ENCODE measurements at regions not wholly inside any gene's neighbourhood (a gene's known extent, or its start where the extent isn't known, plus 50 kb on each side); places are given as distances from the start of the nearest gene placed in this dataset.

DNA sequence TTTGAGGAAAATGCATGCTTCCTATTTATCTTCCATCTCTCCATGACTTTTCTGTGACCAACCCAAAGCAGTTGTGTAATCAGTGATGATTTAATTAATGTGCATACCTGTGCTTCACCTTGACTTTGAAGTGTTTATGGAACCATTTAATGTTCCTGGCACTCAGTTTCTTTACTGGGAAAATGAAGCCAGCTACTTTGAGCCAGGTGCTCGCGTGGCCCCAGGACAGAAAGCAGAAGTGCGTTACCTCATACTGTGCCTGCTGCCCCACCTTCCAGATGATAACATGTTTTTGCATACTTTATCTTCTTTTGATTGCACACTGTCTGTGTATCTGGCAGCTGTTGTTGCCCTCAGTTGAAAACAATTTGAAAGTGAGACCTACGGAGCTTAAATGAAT, 61.3 kb downstream of the PMAIP1 start:
- Histone ChIP-seq H3K27ac (no peak overlapping the region), H3K36me3 (no peaks in the 10 kb centered on the region), H3K4me3 (no peak overlapping the region), H3K9me3 (no peaks in the 10 kb centered on the region), H3K27me3 (peaks cover 0 to 11% (median 0%) of the 10 kb centered on the region in 9 donors), H3K4me1 (peaks cover 0 to 4% (median 0%) of the 10 kb centered on the region in 12 donors)
- DNase-seq (no peak), ATAC-seq (no peak)
- 73 to 81% (median 78%) methylated on average over 4 of the region's 4 CpGs for WGBS, 4 donors
- intact Hi-C loops (cut with DNase I) = loop anchor here in 1 of 10 donors (10.0 kb wide), 1 partner anchor 126 kb away; no protein-coding TSS in a partner anchor
- TF ChIP-seq, protein P1, sequence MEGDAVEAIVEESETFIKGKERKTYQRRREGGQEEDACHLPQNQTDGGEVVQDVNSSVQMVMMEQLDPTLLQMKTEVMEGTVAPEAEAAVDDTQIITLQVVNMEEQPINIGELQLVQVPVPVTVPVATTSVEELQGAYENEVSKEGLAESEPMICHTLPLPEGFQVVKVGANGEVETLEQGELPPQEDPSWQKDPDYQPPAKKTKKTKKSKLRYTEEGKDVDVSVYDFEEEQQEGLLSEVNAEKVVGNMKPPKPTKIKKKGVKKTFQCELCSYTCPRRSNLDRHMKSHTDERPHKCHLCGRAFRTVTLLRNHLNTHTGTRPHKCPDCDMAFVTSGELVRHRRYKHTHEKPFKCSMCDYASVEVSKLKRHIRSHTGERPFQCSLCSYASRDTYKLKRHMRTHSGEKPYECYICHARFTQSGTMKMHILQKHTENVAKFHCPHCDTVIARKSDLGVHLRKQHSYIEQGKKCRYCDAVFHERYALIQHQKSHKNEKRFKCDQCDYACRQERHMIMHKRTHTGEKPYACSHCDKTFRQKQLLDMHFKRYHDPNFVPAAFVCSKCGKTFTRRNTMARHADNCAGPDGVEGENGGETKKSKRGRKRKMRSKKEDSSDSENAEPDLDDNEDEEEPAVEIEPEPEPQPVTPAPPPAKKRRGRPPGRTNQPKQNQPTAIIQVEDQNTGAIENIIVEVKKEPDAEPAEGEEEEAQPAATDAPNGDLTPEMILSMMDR (IDR thresholded peaks at IDR 0.05) = no peak
- no peak for TF ChIP-seq POLR2A (IDR thresholded peaks at IDR 0.05)

DNA sequence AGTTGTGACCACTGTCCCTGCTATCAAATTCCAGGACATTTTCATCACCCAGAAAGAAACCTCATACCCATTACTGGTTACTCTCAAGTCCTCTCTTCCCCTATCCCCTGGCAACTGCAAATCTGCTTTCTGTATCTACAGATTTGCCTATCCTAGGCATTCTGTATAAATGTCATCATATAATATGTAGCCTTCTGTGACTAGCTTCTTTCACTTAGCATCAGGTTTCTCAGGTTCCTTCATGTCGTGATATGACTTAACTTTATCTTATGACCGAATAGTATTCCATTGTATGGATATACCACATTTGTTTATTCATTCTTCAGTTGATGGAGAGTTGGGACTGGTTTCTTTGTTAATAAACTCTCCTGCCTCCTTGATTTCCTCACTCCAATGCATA, 60.5 kb downstream of the PMAIP1 start:
- no peak for TF ChIP-seq POLR2A (IDR thresholded peaks at IDR 0.05)
- TF ChIP-seq, protein P1 (IDR thresholded peaks at IDR 0.05) = no peak
- intact Hi-C loops (cut with DNase I) = loop anchor here in 1 of 10 donors (10.0 kb wide), 1 partner anchor 125 kb away; no protein-coding TSS in a partner anchor

DNA sequence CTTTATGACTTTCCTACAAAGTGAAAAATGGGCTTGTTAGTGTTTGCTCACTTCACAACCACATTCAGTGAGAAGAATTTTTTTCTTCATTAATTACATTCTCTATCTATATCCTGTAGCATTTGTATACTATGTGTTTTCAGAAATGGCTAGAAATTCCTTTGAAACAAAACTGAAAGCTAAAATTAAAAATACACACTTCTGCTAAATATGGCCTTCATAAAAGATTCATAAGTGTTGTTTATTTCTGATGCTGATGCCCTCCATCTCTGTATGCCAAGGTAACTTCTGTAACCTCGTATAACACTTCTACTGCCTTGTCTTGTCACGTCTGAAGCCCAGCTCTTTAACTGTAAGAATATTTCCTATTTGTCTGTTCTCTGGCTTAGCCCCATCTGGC, 59.8 kb downstream of the PMAIP1 start:
- no peaks in the 10 kb centered on the region for H3K9me3 ChIP-seq
- no peak for ATAC-seq
- no peak overlapping the region for H3K4me3 ChIP-seq
- peaks cover 0 to 4% (median 0%) of the 10 kb centered on the region in 12 donors for H3K4me1 ChIP-seq
- H3K27ac ChIP-seq = no peak overlapping the region
- TF ChIP-seq, protein P1 (IDR thresholded peaks at IDR 0.05) = no peak
- TF ChIP-seq POLR2A (IDR thresholded peaks at IDR 0.05) = no peak
- H3K27me3 ChIP-seq = peaks cover 0 to 5% (median 0%) of the 10 kb centered on the region in 9 donors
- intact Hi-C loops (cut with DNase I) = loop anchor here in 1 of 10 donors (10.0 kb wide), 1 partner anchor 125 kb away; no protein-coding TSS in a partner anchor
- no peak for DNase-seq
- 80 to 82% (median 80%) methylated on average over 2 of the region's 2 CpGs for WGBS, 4 donors
- H3K36me3 ChIP-seq = no peaks in the 10 kb centered on the region

More for the DNA sequence above, 60.5 kb downstream of the PMAIP1 start:
- Histone ChIP-seq H3K27me3 (peaks cover 0 to 5% (median 0%) of the 10 kb centered on the region in 9 donors), H3K27ac (no peak overlapping the region), H3K9me3 (no peaks in the 10 kb centered on the region), H3K36me3 (no peaks in the 10 kb centered on the region), H3K4me3 (no peak overlapping the region), H3K4me1 (peaks cover 0 to 4% (median 0%) of the 10 kb centered on the region in 12 donors)
- DNase-seq (no peak), ATAC-seq (no peak)
- WGBS, 4 donors = 89 to 96% (median 93%) methylated on average over 2 of the region's 2 CpGs

DNA sequence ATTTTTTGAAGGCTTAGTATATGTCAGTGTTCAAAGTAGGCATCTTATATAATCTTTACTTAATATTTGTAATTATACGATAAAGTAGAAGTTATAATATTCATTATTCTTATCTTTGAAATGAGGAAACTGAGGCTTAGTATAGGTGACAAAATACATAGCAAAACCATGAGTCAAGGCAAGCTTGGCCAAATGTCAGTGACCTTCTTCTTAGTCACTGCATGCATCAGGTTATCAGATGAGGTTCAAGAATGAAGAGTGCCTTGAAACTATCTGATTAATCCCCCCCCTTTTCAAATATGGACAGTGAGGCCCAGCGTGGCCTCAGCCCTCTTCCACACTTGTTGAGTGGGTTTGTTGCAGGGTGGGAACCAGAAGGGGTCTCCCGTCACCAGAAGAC, 59.3 kb downstream of the PMAIP1 start:
- 91 to 97% (median 94%) methylated on average over 3 of the region's 3 CpGs for WGBS, 4 donors
- intact Hi-C loops (cut with DNase I) = no loop called here
- Histone ChIP-seq H3K27ac (no peak overlapping the region), H3K4me3 (no peak overlapping the region), H3K27me3 (peaks cover 0 to 5% (median 0%) of the 10 kb centered on the region in 9 donors), H3K4me1 (peaks cover 0 to 4% (median 0%) of the 10 kb centered on the region in 12 donors), H3K9me3 (no peaks in the 10 kb centered on the region), H3K36me3 (no peaks in the 10 kb centered on the region)
- no peak for DNase-seq
- no peak for ATAC-seq
- TF ChIP-seq, protein P1 (IDR thresholded peaks at IDR 0.05) = no peak
- no peak for TF ChIP-seq POLR2A (IDR thresholded peaks at IDR 0.05)

Measured in heart left ventricle (tissue), 16 donors.